GM23248 (cell line): ENCODE measurements at regions not wholly inside any gene's neighbourhood (a gene's known extent, or its start where the extent isn't known, plus 50 kb on each side); places are given as distances from the start of the nearest gene placed in this dataset.

Experiments used
- DNase-seq: peaks from one replicate; pipeline ENCODE4 v3.0.0-alpha.2; 2015
- H2AFZ ChIP-seq: fragments of 200-600 bp; sonication (generic); 2 replicates; pipeline ENCODE4 v1.6.1; 2016; ENCODE audit warnings: antibody characterized with exemption
- H3F3A ChIP-seq: fragments of 200-600 bp; sonication (generic); 2 replicates; pipeline ENCODE4 v1.6.1; 2016; ENCODE audit warnings: mild to moderate bottlenecking, antibody characterized with exemption, mixed run types; ENCODE audit not compliant: insufficient read depth
- H3K27ac ChIP-seq: fragments of 200-600 bp; sonication (generic); 2 replicates; pipeline ENCODE4 v1.5.1; 2016; ENCODE audit warnings: mild to moderate bottlenecking
- H3K27me3 ChIP-seq: fragments of 200-600 bp; sonication (generic); replicated peaks from 2 replicates; pipeline ENCODE4 v1.6.1; 2016; ENCODE audit warnings: mild to moderate bottlenecking; ENCODE audit not compliant: insufficient read depth
- H3K36me3 ChIP-seq: fragments of 200-600 bp; sonication (generic); 2 replicates; pipeline ENCODE4 v1.6.1; 2016; ENCODE audit warnings: low read depth, mild to moderate bottlenecking
- H3K4me1 ChIP-seq: fragments of 200-600 bp; sonication (generic); 2 replicates; pipeline ENCODE4 v1.6.1; 2016; ENCODE audit warnings: mild to moderate bottlenecking; ENCODE audit not compliant: insufficient read depth
- H3K4me2 ChIP-seq: fragments of 200-600 bp; sonication (generic); one replicate; pipeline ENCODE4 v1.6.1; 2016; ENCODE audit warnings: mild to moderate bottlenecking; ENCODE audit not compliant: unreplicated experiment
- H3K4me3 ChIP-seq: fragments of 200-600 bp; sonication (generic); 2 replicates; pipeline ENCODE4 v1.5.1; 2016; ENCODE audit warnings: mild to moderate bottlenecking
- H3K79me2 ChIP-seq: fragments of 200-600 bp; sonication (generic); 2 replicates; pipeline ENCODE4 v1.6.1; 2016; ENCODE audit warnings: mild to moderate bottlenecking; ENCODE audit not compliant: insufficient read depth
- H3K9ac ChIP-seq: fragments of 200-600 bp; sonication (generic); 2 replicates; pipeline ENCODE4 v1.6.1; 2016; ENCODE audit warnings: mild to moderate bottlenecking
- H3K9me2 ChIP-seq: fragments of 200-600 bp; sonication (generic); 2 replicates; pipeline ENCODE4 v1.6.1; 2016; ENCODE audit warnings: mixed run types, mild to moderate bottlenecking, moderate library complexity; ENCODE audit not compliant: insufficient read depth
- H3K9me3 ChIP-seq: fragments of 200-600 bp; sonication (generic); one replicate; pipeline ENCODE4 v1.6.1; 2017; ENCODE audit warnings: low read depth
- H4K20me1 ChIP-seq: fragments of 200-600 bp; sonication (generic); 2 replicates; pipeline ENCODE4 v1.6.0; 2016; ENCODE audit not compliant: insufficient read depth
- EZH2 ChIP-seq: fragments of 200-600 bp; sonication (generic); IDR thresholded peaks from 2 replicates; pipeline ENCODE4 v1.6.1; 2018; ENCODE audit warnings: antibody characterized with exemption, mild to moderate bottlenecking; ENCODE audit not compliant: insufficient read depth, poor library complexity, severe bottlenecking
- EZH2phosphoT487 ChIP-seq: fragments of 200-600 bp; sonication (generic); IDR thresholded peaks from 2 replicates; pipeline ENCODE4 v1.6.1; 2018; ENCODE audit warnings: antibody characterized with exemption, moderate library complexity, mild to moderate bottlenecking, low read depth; ENCODE audit not compliant: insufficient read depth
- WGBS, 2 experiments: methylation state at CpG; one replicate each; pipeline ENCODE4 v1.1.6; 2015 to 2017; ENCODE audit warnings: low lambda C conversion rate in 2 of 2, low coverage in 1 of 2; ENCODE audit errors: missing lambda C conversion rate in 2 of 2; 5-methylcytosine and 5-hydroxymethylcytosine counted together
- in situ Hi-C: fragments of 300-500 bp; cut with MboI; formaldehyde crosslinking; loops from 2 replicates; pipeline ENCODE4 v1.15.0; 2020

- no peaks in the 10 kb centered on the region for H3K36me3 ChIP-seq
- H2AFZ ChIP-seq = no peak overlapping the region
- DNase-seq = no peak
- H4K20me1 ChIP-seq = no peaks in the 10 kb centered on the region
- no peak overlapping the region for H3K4me2 ChIP-seq
- no peaks in the 10 kb centered on the region; the same call in 1 of the 2 replicates for H3K27me3 ChIP-seq
- H3F3A ChIP-seq = no peaks in the 10 kb centered on the region
- no peaks in the 10 kb centered on the region for H3K9me2 ChIP-seq
- H3K9ac ChIP-seq = no peak overlapping the region
- TF ChIP-seq EZH2phosphoT487 (no peak), EZH2 (no peak)
- in situ Hi-C loops = no loop called here
- WGBS, 2 experiments = 83 to 84% methylated on average over 29 to 37 of the region's 37 CpGs
- no peak overlapping the region for H3K4me3 ChIP-seq
- no peaks in the 10 kb centered on the region for H3K4me1 ChIP-seq
- no peaks in the 10 kb centered on the region for H3K79me2 ChIP-seq
- H3K27ac ChIP-seq = no peak overlapping the region
- no peaks in the 10 kb centered on the region for H3K9me3 ChIP-seq
Observed at GRCh38 chr1:22285549-22286396, 142.9 kb upstream of the WNT4 start.

DNA sequence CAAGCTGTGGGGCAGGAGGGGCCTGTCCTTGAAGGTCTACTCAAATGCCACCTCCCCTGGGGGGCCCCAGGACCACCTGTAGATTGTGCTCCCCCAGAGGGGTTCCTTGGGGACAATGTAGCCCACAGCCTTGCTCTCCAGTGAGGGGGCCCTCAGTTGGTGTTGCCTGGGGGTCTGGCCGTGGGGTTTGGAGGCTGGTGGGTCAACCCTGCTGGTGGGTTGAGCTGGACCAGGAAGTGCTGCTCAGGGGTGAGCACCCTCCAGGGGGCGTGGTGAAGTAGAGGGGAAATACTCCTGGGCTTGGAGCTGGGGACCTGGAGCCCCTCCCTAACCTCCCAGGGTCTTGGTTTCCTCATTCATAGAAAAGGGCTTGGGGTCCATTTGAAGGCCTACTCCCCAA lies 143.6 kb upstream of the WNT4 start:
- no peaks in the 10 kb centered on the region for H3K9me3 ChIP-seq

GRCh38 chr1:22287273-22287672 lies 144.4 kb upstream of the WNT4 start:
- whole genome bisulfite sequencing, 2 experiments = 59 to 68% methylated on average over 3 of the region's 3 CpGs
- Histone ChIP-seq H3F3A (no peaks in the 10 kb centered on the region), H4K20me1 (no peaks in the 10 kb centered on the region), H3K4me2 (no peak overlapping the region), H3K36me3 (no peaks in the 10 kb centered on the region), H3K9me3 (no peaks in the 10 kb centered on the region), H3K9me2 (no peaks in the 10 kb centered on the region), H3K27ac (no peak overlapping the region), H3K4me3 (no peak overlapping the region), H2AFZ (no peak overlapping the region), H3K9ac (no peak overlapping the region), H3K79me2 (no peaks in the 10 kb centered on the region), H3K4me1 (no peaks in the 10 kb centered on the region), H3K27me3 (peaks cover 2% of the 10 kb centered on the region; the same call in 1 of the 2 replicates)
- TF ChIP-seq EZH2phosphoT487 = no peak
- TF ChIP-seq EZH2 = no peak
- no peak for DNase-seq
- in situ Hi-C loops = no loop called here

More for the DNA sequence above, 143.6 kb upstream of the WNT4 start:
- H3K27me3 ChIP-seq = no peaks in the 10 kb centered on the region; the same call in 1 of the 2 replicates
- no peaks in the 10 kb centered on the region for H3K36me3 ChIP-seq
- H3K27ac ChIP-seq = no peak overlapping the region
- no peaks in the 10 kb centered on the region for H3F3A ChIP-seq
- DNase-seq = no peak
- no peaks in the 10 kb centered on the region for H3K9me2 ChIP-seq
- no peaks in the 10 kb centered on the region for H4K20me1 ChIP-seq
- H3K79me2 ChIP-seq = no peaks in the 10 kb centered on the region
- in situ Hi-C loops = no loop called here
- H3K4me2 ChIP-seq = no peak overlapping the region
- H2AFZ ChIP-seq = no peak overlapping the region
- no peak overlapping the region for H3K4me3 ChIP-seq
- H3K9ac ChIP-seq = no peak overlapping the region
- TF ChIP-seq EZH2 = no peak
- TF ChIP-seq EZH2phosphoT487 = no peak
- WGBS, 2 experiments = 50 to 58% methylated on average over 2 of the region's 2 CpGs
- H3K4me1 ChIP-seq = no peaks in the 10 kb centered on the region

DNA sequence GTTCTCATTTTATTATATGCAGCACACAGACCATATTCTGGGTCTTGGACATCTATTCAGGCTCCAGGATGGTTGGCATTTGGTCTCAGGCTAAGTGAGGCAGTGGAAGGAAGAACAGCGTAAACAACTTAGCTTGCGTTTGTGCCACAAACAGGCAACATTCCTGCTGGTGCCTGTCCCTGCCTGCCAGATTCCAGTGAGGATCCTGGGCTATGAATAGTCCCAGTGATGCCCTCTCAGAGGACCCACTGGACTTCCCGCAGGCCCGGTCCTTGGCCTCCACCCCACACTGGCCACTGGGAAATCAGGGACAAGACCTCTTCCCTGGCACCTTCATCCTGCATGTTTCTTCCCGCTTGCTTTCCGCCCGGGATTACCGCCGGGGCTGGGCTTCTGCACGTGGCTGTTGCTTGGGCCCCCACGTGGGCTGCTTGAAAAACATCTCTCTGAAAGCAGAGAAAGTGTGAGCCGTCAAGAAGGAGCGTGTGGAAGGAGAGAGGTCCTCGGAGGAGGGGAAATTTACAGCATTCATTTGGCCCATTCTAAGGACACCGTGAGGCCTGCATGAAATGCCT lies 145.1 kb upstream of the WNT4 start:
- Histone ChIP-seq H2AFZ (no peak overlapping the region), H3K4me2 (no peak overlapping the region), H3K27ac (no peak overlapping the region), H3F3A (no peaks in the 10 kb centered on the region), H3K4me1 (no peaks in the 10 kb centered on the region), H3K36me3 (no peaks in the 10 kb centered on the region), H3K27me3 (peaks cover 6% of the 10 kb centered on the region; the same call in 1 of the 2 replicates), H4K20me1 (no peaks in the 10 kb centered on the region), H3K9ac (no peak overlapping the region), H3K79me2 (no peaks in the 10 kb centered on the region), H3K4me3 (no peak overlapping the region), H3K9me2 (no peaks in the 10 kb centered on the region), H3K9me3 (no peaks in the 10 kb centered on the region)
- 68 to 72% methylated on average over 15 of the region's 15 CpGs for WGBS, 2 experiments
- TF ChIP-seq EZH2 (no peak), EZH2phosphoT487 (no peak)
- in situ Hi-C loops = no loop called here
- DNase-seq = no peak
